MM.1S (cell line): ENCODE measurements at regions not wholly inside any gene's neighbourhood (a gene's known extent, or its start where the extent isn't known, plus 50 kb on each side); places are given as distances from the start of the nearest gene placed in this dataset.

ENCODE experiments used
- DNase-seq: peaks from one replicate; pipeline ENCODE4 v3.0.0-alpha.2; 2015
- H2AFZ ChIP-seq: fragments of 300-600 bp; sonication (generic); 2 replicates; pipeline ENCODE4 v1.6.0; 2016; ENCODE audit warnings: antibody characterized with exemption, low read length
- H3F3A ChIP-seq: fragments of 300-600 bp; sonication (generic); 2 replicates; pipeline ENCODE4 v1.6.1; 2016; ENCODE audit warnings: mild to moderate bottlenecking, antibody characterized with exemption, low read length, moderate library complexity, mixed read lengths; ENCODE audit not compliant: insufficient read depth
- H3K27ac ChIP-seq: fragments of 300-600 bp; sonication (generic); 2 replicates; pipeline ENCODE4 v1.5.1; 2016; ENCODE audit warnings: mild to moderate bottlenecking, low read length
- H3K27me3 ChIP-seq: fragments of 300-600 bp; sonication (generic); replicated peaks from 2 replicates; pipeline ENCODE4 v1.6.0; 2016; ENCODE audit warnings: low read length; ENCODE audit not compliant: insufficient read depth
- H3K36me3 ChIP-seq: fragments of 300-600 bp; sonication (generic); replicated peaks from 2 replicates; pipeline ENCODE4 v1.6.1; 2016; ENCODE audit warnings: mild to moderate bottlenecking, low read length, mixed read lengths; ENCODE audit not compliant: insufficient read depth
- H3K4me1 ChIP-seq: fragments of 300-600 bp; sonication (generic); 2 replicates; pipeline ENCODE4 v1.6.1; 2016; ENCODE audit warnings: low read length, mixed read lengths
- H3K4me2 ChIP-seq: fragments of 300-600 bp; sonication (generic); 2 replicates; pipeline ENCODE4 v1.6.0; 2016; ENCODE audit warnings: low read depth, low read length
- H3K4me3 ChIP-seq: fragments of 300-600 bp; sonication (generic); 2 replicates; pipeline ENCODE4 v1.5.1; 2016; ENCODE audit warnings: low read length, mixed read lengths
- H3K79me2 ChIP-seq: fragments of 300-600 bp; sonication (generic); 2 replicates; pipeline ENCODE4 v1.6.1; 2016; ENCODE audit warnings: mixed run types, low read length, mixed read lengths
- H3K9ac ChIP-seq: fragments of 300-600 bp; sonication (generic); 2 replicates; pipeline ENCODE4 v1.6.1; 2016; ENCODE audit warnings: low read length, mixed read lengths
- H3K9me2 ChIP-seq: fragments of 300-600 bp; sonication (generic); replicated peaks from 2 replicates; pipeline ENCODE4 v1.6.1; 2016; ENCODE audit warnings: mild to moderate bottlenecking, low read length, mixed read lengths; ENCODE audit not compliant: insufficient read depth
- H3K9me3 ChIP-seq: fragments of 300-600 bp; sonication (generic); replicated peaks from 2 replicates; pipeline ENCODE4 v1.6.1; 2016; ENCODE audit warnings: mild to moderate bottlenecking, low read length, mixed read lengths; ENCODE audit not compliant: insufficient read depth
- H4K20me1 ChIP-seq: fragments of 300-600 bp; sonication (generic); 2 replicates; pipeline ENCODE4 v1.6.1; 2016; ENCODE audit warnings: mild to moderate bottlenecking, low read length, moderate library complexity, mixed read lengths; ENCODE audit not compliant: insufficient read depth
- CTCF ChIP-seq: fragments of 300-600 bp; sonication (generic); IDR thresholded peaks from 2 replicates; pipeline ENCODE4 v1.5.1; 2016; ENCODE audit warnings: antibody characterized with exemption, low read length, mixed read lengths
- EZH2 ChIP-seq: fragments of 300-600 bp; sonication (generic); optimal IDR thresholded peaks from 2 replicates; pipeline ENCODE3; 2017; ENCODE audit warnings: low read depth, mild to moderate bottlenecking, antibody characterized with exemption, low read length, mixed read lengths
- EZH2phosphoT487 ChIP-seq: fragments of 300-600 bp; sonication (generic); IDR thresholded peaks from 2 replicates; pipeline ENCODE4 v1.6.1; 2018; ENCODE audit warnings: antibody characterized with exemption, low read length

- TF ChIP-seq CTCF (peak; percentile 76), EZH2 (no peak), EZH2phosphoT487 (no peak)
- Histone ChIP-seq H3K4me1 (no peaks in the 10 kb centered on the region), H3K4me3 (peak overlapping the region; percentile 26; the same call in 1 of the 2 replicates), H3K9ac (no peak overlapping the region), H3K4me2 (no peak overlapping the region), H3K27me3 (no peaks in the 10 kb centered on the region), H3K36me3 (no peaks in the 10 kb centered on the region), H3F3A (no peaks in the 10 kb centered on the region), H3K9me3 (no peaks in the 10 kb centered on the region), H2AFZ (peak overlapping the region; percentile 30; the same call in 1 of the 2 replicates), H4K20me1 (no peaks in the 10 kb centered on the region), H3K79me2 (no peaks in the 10 kb centered on the region), H3K27ac (no peak overlapping the region), H3K9me2 (no peaks in the 10 kb centered on the region)
- peak; percentile 40 for DNase-seq
Measured at GRCh38 chr6:129936329-129937165, 75.4 kb upstream of the TMEM244 start.

GRCh38 chr6:129932321-129932720 lies 71.2 kb upstream of the TMEM244 start:
- Histone ChIP-seq H3K27ac (no peak overlapping the region), H2AFZ (no peak overlapping the region), H4K20me1 (no peaks in the 10 kb centered on the region), H3K79me2 (no peaks in the 10 kb centered on the region), H3K9ac (no peak overlapping the region), H3F3A (no peaks in the 10 kb centered on the region), H3K4me3 (no peak overlapping the region), H3K4me2 (no peak overlapping the region), H3K9me2 (no peaks in the 10 kb centered on the region), H3K27me3 (no peaks in the 10 kb centered on the region), H3K4me1 (no peaks in the 10 kb centered on the region), H3K9me3 (no peaks in the 10 kb centered on the region), H3K36me3 (no peaks in the 10 kb centered on the region)
- no peak for DNase-seq
- no peak for TF ChIP-seq EZH2phosphoT487
- no peak for TF ChIP-seq CTCF
- TF ChIP-seq EZH2, result no peak

GRCh38 chr6:129929433-129929832 lies 68.3 kb upstream of the TMEM244 start:
- H3K36me3 ChIP-seq, result no peaks in the 10 kb centered on the region
- H3K27ac ChIP-seq, result no peak overlapping the region
- no peak for DNase-seq
- H3K4me3 ChIP-seq, result no peak overlapping the region
- H3K27me3 ChIP-seq, result no peaks in the 10 kb centered on the region
- H3K9me2 ChIP-seq, result no peaks in the 10 kb centered on the region
- no peak for TF ChIP-seq CTCF
- no peak for TF ChIP-seq EZH2phosphoT487
- TF ChIP-seq EZH2, result no peak
- no peaks in the 10 kb centered on the region for H3F3A ChIP-seq
- no peak overlapping the region for H3K4me2 ChIP-seq
- no peak overlapping the region for H3K9ac ChIP-seq
- H3K4me1 ChIP-seq, result no peaks in the 10 kb centered on the region
- H4K20me1 ChIP-seq, result no peaks in the 10 kb centered on the region
- H3K79me2 ChIP-seq, result no peaks in the 10 kb centered on the region
- no peak overlapping the region for H2AFZ ChIP-seq
- H3K9me3 ChIP-seq, result no peaks in the 10 kb centered on the region
